Right lobe of liver (tissue), 6 donors: ENCODE measurements at regions not wholly inside any gene's neighbourhood (a gene's known extent, or its start where the extent isn't known, plus 50 kb on each side); places are given as distances from the start of the nearest gene placed in this dataset.

ENCODE experiments used
- ATAC-seq, 4 donors: fragments of 200-7000 bp; cut with Tn5 transposase; one replicate each; pipeline ENCODE4 v1.9.1; 2020; ENCODE audit warnings: mild to moderate bottlenecking in 4 of 4, moderate library complexity in 4 of 4
- DNase-seq, 3 donors: peaks; one replicate each; pipeline ENCODE4 v3.0.0-alpha.2; 2020
- H3K27ac ChIP-seq, 3 donors: fragments of 200-600 bp; one replicate each; pipeline ENCODE4 v1.8.0; 2022
- H3K27me3 ChIP-seq, 2 donors: fragments of 200-600 bp; one replicate each; pipeline ENCODE4 v1.8.0; 2022
- H3K36me3 ChIP-seq, 4 donors: fragments of 200-600 bp; sonication (generic) in 1 of 4; one replicate each; pipeline versions ENCODE4 v1.5.1 to v1.8.0; 2017 to 2022; ENCODE audit warnings: control low read depth in 1 of 4
- H3K4me1 ChIP-seq, 4 donors: fragments of 200-600 bp; sonication (generic) in 1 of 4; one replicate each; pipeline versions ENCODE4 v1.5.1 to v1.8.0; 2017 to 2022; ENCODE audit warnings: control low read depth in 1 of 4
- H3K4me3 ChIP-seq, 3 donors: fragments of 200-600 bp; one replicate each; pipeline ENCODE4 v1.8.0; 2022
- H3K9me3 ChIP-seq, 4 donors: fragments of 200-600 bp; sonication (generic) in 1 of 4; one replicate each; pipeline versions ENCODE4 v1.5.1 to v1.8.0; 2017 to 2022; ENCODE audit warnings: control low read depth in 1 of 4
- POLR2A ChIP-seq: fragments of 450-650 bp; IDR thresholded peaks from one replicate; pipeline ENCODE4 v1.6.1; 2017; ENCODE audit warnings: antibody characterized with exemption, mild to moderate bottlenecking
- WGBS: methylation state at CpG from one replicate; pipeline ENCODE4 v1.1.6; 2018; ENCODE audit warnings: low coverage, low lambda C conversion rate; ENCODE audit not compliant: insufficient coverage; ENCODE audit errors: missing lambda C conversion rate; 5-methylcytosine and 5-hydroxymethylcytosine counted together
- intact Hi-C, 2 donors: fragments of 100-400 bp; cut with DNase I; formaldehyde crosslinking; loops; one replicate each; pipeline versions ENCODE4 v1.11.2 to v1.14.1; 2022
- TF ChIP-seq, protein P1 (sequence below), 4 donors: fragments of 200-600 bp in 3 of 4; fragments of 450-650 bp in 1 of 4; IDR thresholded peaks; one replicate each; pipeline versions ENCODE4 v1.5.1 to v1.8.0; 2016 to 2022; ENCODE audit warnings: antibody characterized with exemption in 4 of 4, mild to moderate bottlenecking in 2 of 4
- donor health status: DM: no; HTN: yes; CAD: no.
- donor health status: DM: no; HTN: no; CAD: no.
- donor health status: DM: no; HTN: no; CAD: no.
- donor health status: DM: no; HTN: yes; CAD: no.
- donor health status: DM: no; HTN: yes; CAD: no.

- Histone ChIP-seq H3K27me3 (no peaks in the 10 kb centered on the region), H3K9me3 (no peaks in the 10 kb centered on the region), H3K27ac (no peak overlapping the region), H3K4me1 (no peaks in the 10 kb centered on the region), H3K36me3 (no peaks in the 10 kb centered on the region), H3K4me3 (no peak overlapping the region)
- WGBS = 67% methylated on average over 7 of the region's 17 CpGs
- ATAC-seq (no peak), DNase-seq (no peak)
- intact Hi-C loops = no loop called here
- TF ChIP-seq POLR2A = no peak
- TF ChIP-seq, protein P1, sequence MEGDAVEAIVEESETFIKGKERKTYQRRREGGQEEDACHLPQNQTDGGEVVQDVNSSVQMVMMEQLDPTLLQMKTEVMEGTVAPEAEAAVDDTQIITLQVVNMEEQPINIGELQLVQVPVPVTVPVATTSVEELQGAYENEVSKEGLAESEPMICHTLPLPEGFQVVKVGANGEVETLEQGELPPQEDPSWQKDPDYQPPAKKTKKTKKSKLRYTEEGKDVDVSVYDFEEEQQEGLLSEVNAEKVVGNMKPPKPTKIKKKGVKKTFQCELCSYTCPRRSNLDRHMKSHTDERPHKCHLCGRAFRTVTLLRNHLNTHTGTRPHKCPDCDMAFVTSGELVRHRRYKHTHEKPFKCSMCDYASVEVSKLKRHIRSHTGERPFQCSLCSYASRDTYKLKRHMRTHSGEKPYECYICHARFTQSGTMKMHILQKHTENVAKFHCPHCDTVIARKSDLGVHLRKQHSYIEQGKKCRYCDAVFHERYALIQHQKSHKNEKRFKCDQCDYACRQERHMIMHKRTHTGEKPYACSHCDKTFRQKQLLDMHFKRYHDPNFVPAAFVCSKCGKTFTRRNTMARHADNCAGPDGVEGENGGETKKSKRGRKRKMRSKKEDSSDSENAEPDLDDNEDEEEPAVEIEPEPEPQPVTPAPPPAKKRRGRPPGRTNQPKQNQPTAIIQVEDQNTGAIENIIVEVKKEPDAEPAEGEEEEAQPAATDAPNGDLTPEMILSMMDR (IDR thresholded peaks at IDR 0.05) = no peak
Measured at GRCh38 chr22:48807155-48807554, 1020.5 kb downstream of the BRD1 start.

- Histone ChIP-seq H3K4me1 (no peaks in the 10 kb centered on the region), H3K4me3 (no peak overlapping the region), H3K36me3 (no peaks in the 10 kb centered on the region), H3K27ac (no peak overlapping the region), H3K9me3 (no peaks in the 10 kb centered on the region), H3K27me3 (no peaks in the 10 kb centered on the region)
- 45% methylated on average over 2 of the region's 16 CpGs for WGBS
- DNase-seq (no peak), ATAC-seq (no peak)
- TF ChIP-seq, protein P1 (IDR thresholded peaks at IDR 0.05) = no peak
- no peak for TF ChIP-seq POLR2A
- intact Hi-C loops = no loop called here
Measured at GRCh38 chr22:48806227-48806781, 1021.4 kb downstream of the BRD1 start.

GRCh38 chr22:48805516-48805915, 1022.2 kb downstream of the BRD1 start:
- DNase-seq = no peak
- no peaks in the 10 kb centered on the region for H3K9me3 ChIP-seq
- H3K4me3 ChIP-seq = no peak overlapping the region
- H3K36me3 ChIP-seq = no peaks in the 10 kb centered on the region
- H3K27me3 ChIP-seq = no peaks in the 10 kb centered on the region
- intact Hi-C loops = no loop called here
- TF ChIP-seq, protein P1 (IDR thresholded peaks at IDR 0.05) = no peak
- TF ChIP-seq POLR2A = no peak
- no peaks in the 10 kb centered on the region for H3K4me1 ChIP-seq
- ATAC-seq = no peak
- WGBS = 57% methylated on average over 3 of the region's 10 CpGs
- H3K27ac ChIP-seq = no peak overlapping the region

GRCh38 chr22:48804811-48805301, 1022.8 kb downstream of the BRD1 start:
- ATAC-seq (no peak), DNase-seq (peak in 1 of 3 donors; percentile 50)
- H3K9me3 ChIP-seq = no peaks in the 10 kb centered on the region
- H3K27me3 ChIP-seq = no peaks in the 10 kb centered on the region
- WGBS = 56% methylated on average over 7 of the region's 22 CpGs
- intact Hi-C loops = no loop called here
- TF ChIP-seq POLR2A = no peak
- TF ChIP-seq, protein P1 (IDR thresholded peaks at IDR 0.05) = no peak
- no peaks in the 10 kb centered on the region for H3K36me3 ChIP-seq
- no peaks in the 10 kb centered on the region for H3K4me1 ChIP-seq
- H3K27ac ChIP-seq = no peak overlapping the region
- no peak overlapping the region for H3K4me3 ChIP-seq
